Skeletal muscle satellite cell (primary cell): ENCODE measurements at regions not wholly inside any gene's neighbourhood (a gene's known extent, or its start where the extent isn't known, plus 50 kb on each side); places are given as distances from the start of the nearest gene placed in this dataset.

Experiments used
- H3K27me3 ChIP-seq: 2 replicates; pipeline ENCODE4 v1.7.0; 2013; ENCODE audit warnings: low read length; ENCODE audit not compliant: control insufficient read depth, insufficient read depth
- H3K36me3 ChIP-seq: 2 replicates; pipeline ENCODE4 v1.7.0; 2013; ENCODE audit warnings: mild to moderate bottlenecking, control low read depth, low read length; ENCODE audit not compliant: insufficient read depth
- H3K4me1 ChIP-seq: 2 replicates; pipeline ENCODE4 v1.7.0; 2013; ENCODE audit warnings: low read length; ENCODE audit not compliant: control insufficient read depth, insufficient read depth
- H3K4me2 ChIP-seq: 2 replicates; pipeline ENCODE4 v1.7.0; 2013; ENCODE audit warnings: mild to moderate bottlenecking, low read length
- H3K4me3 ChIP-seq: 2 replicates; pipeline ENCODE4 v1.7.0; 2013; ENCODE audit warnings: low read length
- H3K9ac ChIP-seq: 2 replicates; pipeline ENCODE4 v1.7.0; 2013; ENCODE audit warnings: mild to moderate bottlenecking, low read depth, low read length, moderate library complexity
- H3K9me3 ChIP-seq: replicated peaks from 2 replicates; pipeline ENCODE4 v1.7.0; 2013; ENCODE audit warnings: mild to moderate bottlenecking, control low read depth, low read length

DNA sequence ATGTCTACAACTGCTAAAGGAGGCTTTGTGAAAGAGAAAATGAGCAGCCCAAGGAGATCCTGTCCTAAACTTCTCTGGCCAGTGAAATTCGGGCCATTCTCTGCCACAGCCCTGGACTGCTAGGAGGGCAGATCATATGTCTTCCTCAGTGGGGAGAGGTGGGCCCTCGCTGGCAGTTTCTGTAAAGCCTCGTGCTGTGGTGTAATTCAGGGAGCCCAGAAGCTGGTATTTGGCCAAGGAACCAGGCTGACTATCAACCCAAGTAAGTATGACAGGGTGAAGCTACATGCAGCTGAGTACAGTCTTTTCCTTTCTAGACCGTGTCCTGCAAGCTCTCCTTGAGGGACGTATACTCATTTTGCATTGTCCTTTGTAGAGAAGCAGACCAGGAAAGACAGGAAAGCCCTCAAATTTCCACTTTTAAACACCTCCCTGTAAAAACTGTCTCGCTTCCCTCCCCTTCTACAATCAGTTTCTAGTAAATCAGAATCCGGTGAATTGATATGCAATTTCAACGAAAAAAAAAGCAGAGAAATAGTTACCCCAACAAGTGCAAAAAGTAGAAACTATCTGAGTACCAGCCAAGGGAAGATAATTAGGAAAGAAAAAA is 106.8 kb downstream of the DAD1 start:
- Histone ChIP-seq H3K36me3 (no peaks in the 10 kb centered on the region), H3K9me3 (no peaks in the 10 kb centered on the region), H3K4me2 (no peak overlapping the region), H3K9ac (no peak overlapping the region), H3K4me3 (no peak overlapping the region), H3K4me1 (no peaks in the 10 kb centered on the region), H3K27me3 (peaks cover 78% of the 10 kb centered on the region)

DNA sequence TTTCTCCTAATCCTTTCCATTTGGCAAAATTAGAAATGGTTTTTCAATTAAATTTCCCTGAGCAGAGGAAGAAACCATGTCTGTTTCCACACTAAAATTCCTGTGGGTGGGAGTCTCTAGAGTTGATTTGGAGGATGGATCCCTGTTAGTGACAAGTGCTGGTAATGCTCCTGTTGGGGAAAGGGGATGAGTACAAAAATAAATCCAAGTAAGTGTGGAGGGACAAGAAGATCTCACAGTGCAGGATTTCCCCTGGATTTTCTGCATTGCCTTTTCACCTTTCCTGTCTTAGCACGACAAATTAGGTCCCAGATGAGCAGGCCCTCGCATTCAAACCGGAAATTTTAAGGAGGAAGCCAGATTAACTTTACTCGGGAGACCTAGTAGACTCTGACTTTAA is 107.5 kb downstream of the DAD1 start:
- no peaks in the 10 kb centered on the region for H3K4me1 ChIP-seq
- H3K4me2 ChIP-seq, result no peak overlapping the region
- peaks cover 78% of the 10 kb centered on the region for H3K27me3 ChIP-seq
- no peaks in the 10 kb centered on the region for H3K9me3 ChIP-seq
- no peak overlapping the region for H3K9ac ChIP-seq
- no peak overlapping the region for H3K4me3 ChIP-seq
- H3K36me3 ChIP-seq, result no peaks in the 10 kb centered on the region

- H3K9me3 ChIP-seq, result no peaks in the 10 kb centered on the region
- no peaks in the 10 kb centered on the region for H3K36me3 ChIP-seq
- no peak overlapping the region for H3K4me2 ChIP-seq
- H3K4me3 ChIP-seq, result no peak overlapping the region
- H3K27me3 ChIP-seq, result peaks cover 72% of the 10 kb centered on the region
- H3K4me1 ChIP-seq, result peaks cover 3% of the 10 kb centered on the region
- no peak overlapping the region for H3K9ac ChIP-seq
Observed at GRCh38 chr14:22479776-22480464, 109.1 kb downstream of the DAD1 start.

DNA sequence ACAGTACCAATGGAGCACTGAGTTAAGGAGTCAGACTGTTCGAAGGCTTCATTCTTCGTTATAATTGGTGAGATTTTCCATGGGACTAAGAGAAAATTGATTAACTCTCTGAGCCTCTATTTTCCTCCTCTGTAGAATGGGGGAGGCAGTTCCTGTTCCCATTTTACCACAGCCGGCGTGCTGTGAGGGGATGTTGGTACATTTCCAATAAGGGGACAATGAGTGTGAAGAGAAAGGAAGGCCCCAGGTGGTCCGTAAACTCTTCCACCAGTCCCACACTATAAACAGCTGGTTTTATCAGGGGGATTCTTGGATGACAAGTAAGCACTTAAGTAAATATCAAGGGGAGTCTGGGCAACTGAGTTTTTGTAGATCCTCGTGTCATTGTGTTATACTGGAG is 109.9 kb downstream of the DAD1 start:
- Histone ChIP-seq H3K36me3 (no peaks in the 10 kb centered on the region), H3K27me3 (peaks cover 65% of the 10 kb centered on the region), H3K4me2 (no peak overlapping the region), H3K9ac (no peak overlapping the region), H3K9me3 (no peaks in the 10 kb centered on the region), H3K4me3 (no peak overlapping the region), H3K4me1 (peaks cover 7% of the 10 kb centered on the region)

- Histone ChIP-seq H3K27me3 (peaks cover 65% of the 10 kb centered on the region), H3K4me1 (peaks cover 7% of the 10 kb centered on the region), H3K4me3 (no peak overlapping the region), H3K9ac (no peak overlapping the region), H3K9me3 (no peaks in the 10 kb centered on the region), H3K36me3 (no peaks in the 10 kb centered on the region), H3K4me2 (no peak overlapping the region)
Observed at GRCh38 chr14:22478670-22479069, 110.4 kb downstream of the DAD1 start.

DNA sequence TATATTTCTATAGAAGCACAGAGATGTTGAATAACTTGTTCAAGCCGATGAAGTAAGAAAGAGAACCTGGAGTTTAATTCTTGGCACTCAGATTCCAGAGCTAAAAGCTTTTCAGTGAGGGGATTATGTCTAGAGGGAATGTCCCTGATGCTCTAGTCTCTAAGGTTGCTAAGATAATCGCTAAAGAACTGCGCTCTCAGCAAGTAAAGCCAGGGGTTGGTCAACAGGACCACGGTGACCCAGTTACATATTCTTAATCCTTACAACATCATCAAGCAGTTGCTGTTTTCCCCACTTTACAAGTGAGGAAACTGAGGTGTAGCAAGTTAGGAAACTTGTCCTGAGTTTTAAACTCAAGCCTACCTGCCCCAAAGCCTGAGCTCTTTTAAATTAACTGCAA is 110.8 kb downstream of the DAD1 start:
- Histone ChIP-seq H3K4me3 (no peak overlapping the region), H3K27me3 (peaks cover 65% of the 10 kb centered on the region)

GRCh38 chr14:22477569-22478194 is 111.3 kb downstream of the DAD1 start:
- no peak overlapping the region for H3K9ac ChIP-seq
- H3K4me3 ChIP-seq, result no peak overlapping the region
- no peaks in the 10 kb centered on the region for H3K36me3 ChIP-seq
- H3K4me1 ChIP-seq, result peaks cover 7% of the 10 kb centered on the region
- H3K9me3 ChIP-seq, result no peaks in the 10 kb centered on the region
- H3K27me3 ChIP-seq, result peaks cover 65% of the 10 kb centered on the region
- H3K4me2 ChIP-seq, result no peak overlapping the region

More for the DNA sequence above, 110.8 kb downstream of the DAD1 start:
- Histone ChIP-seq H3K9ac (no peak overlapping the region), H3K4me2 (no peak overlapping the region), H3K36me3 (no peaks in the 10 kb centered on the region), H3K4me1 (peaks cover 7% of the 10 kb centered on the region), H3K9me3 (no peaks in the 10 kb centered on the region)

DNA sequence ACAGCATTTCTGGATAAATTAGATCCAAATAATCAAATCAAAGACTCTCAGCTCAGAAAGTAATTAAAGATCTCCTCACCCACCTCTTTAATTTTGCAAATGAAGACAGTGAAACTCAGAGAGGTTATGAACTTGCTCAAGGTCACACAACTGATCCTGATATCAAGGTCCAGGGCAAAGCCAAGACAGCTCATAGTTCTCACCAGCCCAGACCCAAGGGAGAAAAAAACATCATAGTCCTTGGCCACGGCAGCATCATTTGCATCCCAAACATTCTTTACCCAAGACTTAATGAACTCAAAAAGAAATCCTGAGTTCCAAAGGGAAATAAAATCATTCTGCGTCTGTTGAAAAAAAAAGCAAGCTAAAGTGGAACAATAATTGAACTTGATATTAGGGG is 112.1 kb downstream of the DAD1 start:
- Histone ChIP-seq H3K9ac (no peak overlapping the region), H3K4me2 (no peak overlapping the region), H3K9me3 (no peaks in the 10 kb centered on the region), H3K27me3 (peaks cover 61% of the 10 kb centered on the region), H3K4me1 (peaks cover 7% of the 10 kb centered on the region), H3K36me3 (no peaks in the 10 kb centered on the region), H3K4me3 (no peak overlapping the region)

GRCh38 chr14:22476005-22476751 is 112.8 kb downstream of the DAD1 start:
- H3K4me1 ChIP-seq, result peaks cover 7% of the 10 kb centered on the region
- peaks cover 54% of the 10 kb centered on the region for H3K27me3 ChIP-seq
- no peaks in the 10 kb centered on the region for H3K9me3 ChIP-seq
- no peak overlapping the region for H3K4me3 ChIP-seq
- no peak overlapping the region for H3K9ac ChIP-seq
- H3K4me2 ChIP-seq, result no peak overlapping the region
- H3K36me3 ChIP-seq, result no peaks in the 10 kb centered on the region

GRCh38 chr14:22475381-22475780 is 113.6 kb downstream of the DAD1 start:
- Histone ChIP-seq H3K27me3 (peaks cover 46% of the 10 kb centered on the region), H3K4me2 (no peak overlapping the region), H3K4me1 (peaks cover 7% of the 10 kb centered on the region), H3K36me3 (no peaks in the 10 kb centered on the region), H3K9me3 (no peaks in the 10 kb centered on the region), H3K4me3 (no peak overlapping the region), H3K9ac (no peak overlapping the region)

DNA sequence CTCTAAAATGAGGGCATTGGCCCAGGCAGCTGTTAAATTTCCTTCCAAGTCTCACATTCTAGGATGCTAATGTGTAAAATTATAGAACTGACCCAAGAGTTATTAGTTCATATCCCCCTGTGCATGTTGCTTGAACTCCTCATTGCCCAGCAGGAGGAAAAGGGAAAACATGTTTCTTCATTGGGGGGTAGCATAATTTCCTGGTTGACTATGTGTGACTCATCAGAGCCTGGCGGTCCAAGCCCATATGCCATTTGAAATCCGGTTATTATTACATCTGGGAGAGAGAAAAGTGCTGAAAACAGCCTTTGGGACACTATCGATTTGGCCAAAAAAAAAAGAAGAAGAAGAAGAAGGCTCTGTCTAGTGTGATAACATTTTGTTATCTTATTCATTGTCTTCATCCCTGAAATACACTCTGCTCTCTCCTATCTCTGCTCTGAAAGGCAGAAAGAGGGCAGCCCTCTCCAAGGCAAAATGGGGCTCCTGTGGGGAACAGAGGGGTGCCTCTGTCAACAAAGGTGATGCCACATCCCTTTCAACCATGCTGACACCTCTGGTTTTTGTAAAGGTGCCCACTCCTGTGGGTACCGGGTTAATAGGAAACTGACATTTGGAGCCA is 114.2 kb downstream of the DAD1 start:
- Histone ChIP-seq H3K27me3 (peaks cover 41% of the 10 kb centered on the region), H3K9me3 (no peaks in the 10 kb centered on the region), H3K4me1 (peaks cover 7% of the 10 kb centered on the region), H3K9ac (no peak overlapping the region), H3K4me3 (no peak overlapping the region), H3K36me3 (no peaks in the 10 kb centered on the region), H3K4me2 (no peak overlapping the region)
